Stimulated activated CD4-positive, alpha-beta T cell treated with anti-CD3 and anti-CD28 coated beads, Interleukin-15, amount 100 ng/mL, for 48 hours (primary cell): ENCODE measurements at regions not wholly inside any gene's neighbourhood (a gene's known extent, or its start where the extent isn't known, plus 50 kb on each side); places are given as distances from the start of the nearest gene placed in this dataset.

Experiments
- DNase-seq, 2 donors: peaks; one replicate each; pipeline ENCODE4 v3.0.0-alpha.2; 2020; ENCODE audit warnings: low read depth in 2 of 2

GRCh38 chr5:89133129-89133528, 250.1 kb upstream of the MEF2C start:
- DNase-seq: no peak

- no peak for DNase-seq
Measured at GRCh38 chr5:89130851-89131250, 247.9 kb upstream of the MEF2C start.

- no peak for DNase-seq
Measured at GRCh38 chr5:89129941-89130340, 247.0 kb upstream of the MEF2C start.

GRCh38 chr5:89128906-89129625, 246.1 kb upstream of the MEF2C start:
- DNase-seq: no peak

- DNase-seq: no peak
Measured at GRCh38 chr5:89128092-89128491, 245.1 kb upstream of the MEF2C start.

- no peak for DNase-seq
Measured at GRCh38 chr5:89127191-89127590, 244.2 kb upstream of the MEF2C start.

GRCh38 chr5:89125372-89125771, 242.4 kb upstream of the MEF2C start:
- DNase-seq: no peak

GRCh38 chr5:89123581-89123980, 240.6 kb upstream of the MEF2C start:
- DNase-seq: no peak

- DNase-seq: no peak
Measured at GRCh38 chr5:89120719-89121118, 237.7 kb upstream of the MEF2C start.

GRCh38 chr5:89117124-89117644, 234.2 kb upstream of the MEF2C start:
- DNase-seq: no peak

GRCh38 chr5:89110916-89111646, 228.1 kb upstream of the MEF2C start:
- no peak for DNase-seq

- DNase-seq: no peak
Measured at GRCh38 chr5:89106480-89106879, 223.5 kb upstream of the MEF2C start.

- DNase-seq: no peak
Measured at GRCh38 chr5:89105836-89106235, 222.9 kb upstream of the MEF2C start.

GRCh38 chr5:89105171-89105695, 222.2 kb upstream of the MEF2C start:
- no peak for DNase-seq

GRCh38 chr5:89098199-89098756, 215.3 kb upstream of the MEF2C start:
- no peak for DNase-seq

- no peak for DNase-seq
Measured at GRCh38 chr5:89097103-89097502, 214.1 kb upstream of the MEF2C start.

- no peak for DNase-seq
Measured at GRCh38 chr5:89095341-89095740, 212.4 kb upstream of the MEF2C start.

GRCh38 chr5:89090037-89090436, 207.1 kb upstream of the MEF2C start:
- no peak for DNase-seq

GRCh38 chr5:89087551-89088318, 204.8 kb upstream of the MEF2C start:
- no peak for DNase-seq

- DNase-seq: no peak
Measured at GRCh38 chr5:89087128-89087527, 204.1 kb upstream of the MEF2C start.

GRCh38 chr5:89086390-89087086, 203.6 kb upstream of the MEF2C start:
- DNase-seq: no peak
